Psoas muscle (tissue), 7 donors: ENCODE measurements at regions not wholly inside any gene's neighbourhood (a gene's known extent, or its start where the extent isn't known, plus 50 kb on each side); places are given as distances from the start of the nearest gene placed in this dataset.

ENCODE experiments used
- ATAC-seq, 4 donors: fragments of 200-7000 bp; cut with Tn5 transposase; one replicate each; pipeline ENCODE4 v1.9.1; 2020; ENCODE audit warnings: moderate library complexity in 3 of 4, mild to moderate bottlenecking in 2 of 4
- DNase-seq, 2 donors: peaks; one replicate each; pipeline ENCODE4 v3.0.0-alpha.2; 2020
- H3K27ac ChIP-seq: fragments of 200-600 bp; one replicate; pipeline ENCODE4 v1.8.0; 2022
- H3K27me3 ChIP-seq, 3 donors: fragments of 200-600 bp in 1 of 3; one replicate each; pipeline versions ENCODE4 v1.6.1 to v1.8.0; 2013 to 2022; ENCODE audit warnings: low read length in 2 of 3, mild to moderate bottlenecking in 2 of 3, moderate library complexity in 1 of 3; ENCODE audit not compliant: insufficient read depth in 3 of 3
- H3K36me3 ChIP-seq, 2 donors: fragments of 200-600 bp in 1 of 2; one replicate each; pipeline versions ENCODE4 v1.6.1 to v1.8.0; 2013 to 2022; ENCODE audit warnings: low read depth in 1 of 2, mild to moderate bottlenecking in 1 of 2, moderate library complexity in 1 of 2; ENCODE audit not compliant: insufficient read depth in 1 of 2
- H3K4me1 ChIP-seq: fragments of 200-600 bp; one replicate; pipeline ENCODE4 v1.8.0; 2022
- H3K4me3 ChIP-seq: fragments of 200-600 bp; one replicate; pipeline ENCODE4 v1.8.0; 2022; ENCODE audit warnings: mild to moderate bottlenecking
- H3K9me3 ChIP-seq: fragments of 200-600 bp; one replicate; pipeline ENCODE4 v1.8.0; 2022
- WGBS, 3 donors: extraction: QIAGEN DNeasy Blood & Tissue Kit; methylation state at CpG; one replicate each; pipeline versions ENCODE4 v1.1.6 to v1.1.7; 2013; 5-methylcytosine and 5-hydroxymethylcytosine counted together
- intact Hi-C, 2 donors: fragments of 100-400 bp; cut with DNase I; formaldehyde crosslinking; loops; one replicate each; pipeline versions ENCODE4 v1.11.0 to v1.14.2; 2022
- TF ChIP-seq, protein P1 (sequence below): fragments of 200-600 bp; IDR thresholded peaks from one replicate; pipeline ENCODE4 v1.8.0; 2022; ENCODE audit warnings: antibody characterized with exemption
- donor health status: healthy with polysubstance abuse.
- donor health status: DM: no; HTN: no; CAD: no; lungs with moderate emphysema.
- donor health status: Bipolar disorder and iron deficiency.
- donor health status: healthy.
- donor health status: DM: yes; HTN: yes; CAD: no.
- donor health status: DM: no; HTN: no; CAD: no.
- donor health status: DM: yes; HTN: yes; CAD: no.

DNA sequence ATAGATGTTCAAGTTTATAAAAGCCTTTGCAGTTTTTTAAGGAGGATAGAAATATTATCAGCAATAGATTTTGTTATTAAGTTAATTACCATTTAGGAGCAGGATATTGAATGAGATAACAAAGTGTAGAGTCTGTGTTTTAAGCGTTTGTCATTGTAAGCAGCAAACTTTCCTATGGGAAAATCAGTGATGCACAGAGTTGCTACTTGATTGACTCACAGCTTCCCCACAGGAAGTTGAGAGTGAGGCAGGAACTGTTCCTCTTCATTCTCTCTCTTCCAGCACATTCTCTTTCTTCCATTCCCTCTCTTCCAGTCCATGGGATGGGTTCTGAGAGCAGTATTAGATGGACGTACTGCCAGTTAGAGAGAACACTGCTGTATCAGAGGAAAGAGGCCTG lies 867.7 kb upstream of the AGA start:
- no peak overlapping the region for H3K27ac ChIP-seq
- intact Hi-C loops, result no loop called here
- H3K36me3 ChIP-seq, result no peaks in the 10 kb centered on the region
- H3K27me3 ChIP-seq, result no peaks in the 10 kb centered on the region
- TF ChIP-seq, protein P1, sequence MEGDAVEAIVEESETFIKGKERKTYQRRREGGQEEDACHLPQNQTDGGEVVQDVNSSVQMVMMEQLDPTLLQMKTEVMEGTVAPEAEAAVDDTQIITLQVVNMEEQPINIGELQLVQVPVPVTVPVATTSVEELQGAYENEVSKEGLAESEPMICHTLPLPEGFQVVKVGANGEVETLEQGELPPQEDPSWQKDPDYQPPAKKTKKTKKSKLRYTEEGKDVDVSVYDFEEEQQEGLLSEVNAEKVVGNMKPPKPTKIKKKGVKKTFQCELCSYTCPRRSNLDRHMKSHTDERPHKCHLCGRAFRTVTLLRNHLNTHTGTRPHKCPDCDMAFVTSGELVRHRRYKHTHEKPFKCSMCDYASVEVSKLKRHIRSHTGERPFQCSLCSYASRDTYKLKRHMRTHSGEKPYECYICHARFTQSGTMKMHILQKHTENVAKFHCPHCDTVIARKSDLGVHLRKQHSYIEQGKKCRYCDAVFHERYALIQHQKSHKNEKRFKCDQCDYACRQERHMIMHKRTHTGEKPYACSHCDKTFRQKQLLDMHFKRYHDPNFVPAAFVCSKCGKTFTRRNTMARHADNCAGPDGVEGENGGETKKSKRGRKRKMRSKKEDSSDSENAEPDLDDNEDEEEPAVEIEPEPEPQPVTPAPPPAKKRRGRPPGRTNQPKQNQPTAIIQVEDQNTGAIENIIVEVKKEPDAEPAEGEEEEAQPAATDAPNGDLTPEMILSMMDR, result no peak
- ATAC-seq, result no peak
- H3K4me1 ChIP-seq, result no peaks in the 10 kb centered on the region
- 71 to 81% (median 74%) methylated on average over 2 of the region's 2 CpGs for WGBS, 3 donors
- H3K9me3 ChIP-seq, result no peaks in the 10 kb centered on the region
- DNase-seq, result no peak
- no peak overlapping the region for H3K4me3 ChIP-seq

DNA sequence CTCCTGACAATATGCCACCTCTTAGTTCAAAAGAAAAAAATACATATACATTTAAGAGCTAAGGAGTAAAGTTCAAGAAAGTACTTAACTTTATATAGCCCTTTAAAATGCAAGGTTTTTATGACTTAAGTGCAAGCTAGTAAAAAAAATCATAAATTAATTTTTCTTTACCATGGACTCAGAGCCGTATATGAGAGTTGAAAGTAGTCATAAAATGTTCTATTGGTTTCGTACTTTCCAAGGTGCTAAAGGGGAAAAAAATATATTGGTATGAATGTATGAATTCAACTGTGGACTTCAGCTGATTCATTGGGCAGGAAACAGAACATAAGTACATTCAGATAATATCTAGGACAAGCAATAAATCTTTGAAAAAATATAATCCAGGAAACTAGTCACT lies 869.8 kb upstream of the AGA start:
- Histone ChIP-seq H3K36me3 (no peaks in the 10 kb centered on the region), H3K9me3 (no peaks in the 10 kb centered on the region), H3K4me1 (no peaks in the 10 kb centered on the region), H3K27ac (no peak overlapping the region), H3K4me3 (no peak overlapping the region), H3K27me3 (no peaks in the 10 kb centered on the region)
- intact Hi-C loops, result no loop called here
- DNase-seq, result no peak
- TF ChIP-seq, protein P1, result no peak
- no peak for ATAC-seq
- 46 to 58% (median 48%) methylated on average over 2 of the region's 2 CpGs for WGBS, 3 donors

DNA sequence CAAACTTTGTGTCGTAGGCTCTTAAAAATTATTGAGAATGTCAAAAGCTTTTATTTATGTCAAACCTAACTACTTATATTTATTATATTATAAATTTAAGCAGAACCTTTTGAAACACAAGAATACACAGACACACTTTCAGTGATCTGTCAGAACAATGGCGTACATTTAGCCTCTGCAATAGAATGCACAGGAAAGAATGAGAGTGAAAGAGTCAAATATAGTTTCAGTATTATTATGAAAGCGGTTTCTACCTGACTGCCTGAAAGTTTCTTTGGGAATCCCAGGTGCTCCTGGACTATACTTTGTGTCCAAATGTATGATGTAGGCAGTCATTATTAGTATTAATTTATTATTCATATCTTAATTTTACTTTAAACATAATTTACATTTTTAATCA lies 872.0 kb upstream of the AGA start:
- Histone ChIP-seq H3K9me3 (peaks cover under 1% of the 10 kb centered on the region), H3K27me3 (no peaks in the 10 kb centered on the region), H3K4me1 (no peaks in the 10 kb centered on the region), H3K4me3 (no peak overlapping the region), H3K27ac (no peak overlapping the region), H3K36me3 (no peaks in the 10 kb centered on the region)
- DNase-seq, result no peak
- WGBS, 3 donors, result 86 to 88% (median 87%) methylated on average over 3 of the region's 3 CpGs
- no peak for ATAC-seq
- TF ChIP-seq, protein P1, result no peak
- intact Hi-C loops, result no loop called here

DNA sequence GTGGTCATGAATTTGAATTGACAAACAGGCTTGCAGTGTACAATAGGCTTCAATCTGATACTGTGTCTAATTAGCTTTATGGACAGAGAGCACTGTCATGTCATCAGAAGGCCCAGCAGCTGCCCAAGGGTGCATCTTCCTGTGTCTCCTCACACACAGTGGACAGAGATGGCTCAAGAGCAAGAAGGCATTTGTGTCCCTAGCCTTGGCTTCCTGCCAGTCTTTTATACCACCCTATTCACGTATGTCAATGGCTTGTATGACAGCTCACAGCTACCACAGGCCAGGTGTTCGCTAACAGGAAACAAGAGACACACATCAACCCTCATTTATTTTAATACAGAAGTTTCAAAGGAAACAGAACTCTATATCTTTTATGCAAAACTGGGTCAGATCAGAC lies 874.0 kb upstream of the AGA start:
- intact Hi-C loops, result no loop called here
- H3K4me3 ChIP-seq, result no peak overlapping the region
- no peaks in the 10 kb centered on the region for H3K27me3 ChIP-seq
- H3K4me1 ChIP-seq, result no peaks in the 10 kb centered on the region
- H3K9me3 ChIP-seq, result peaks cover 11% of the 10 kb centered on the region
- no peak for ATAC-seq
- no peak for DNase-seq
- 32 to 43% (median 38%) methylated on average over 2 of the region's 2 CpGs for WGBS, 3 donors
- no peaks in the 10 kb centered on the region for H3K36me3 ChIP-seq
- TF ChIP-seq, protein P1, result no peak
- no peak overlapping the region for H3K27ac ChIP-seq

DNA sequence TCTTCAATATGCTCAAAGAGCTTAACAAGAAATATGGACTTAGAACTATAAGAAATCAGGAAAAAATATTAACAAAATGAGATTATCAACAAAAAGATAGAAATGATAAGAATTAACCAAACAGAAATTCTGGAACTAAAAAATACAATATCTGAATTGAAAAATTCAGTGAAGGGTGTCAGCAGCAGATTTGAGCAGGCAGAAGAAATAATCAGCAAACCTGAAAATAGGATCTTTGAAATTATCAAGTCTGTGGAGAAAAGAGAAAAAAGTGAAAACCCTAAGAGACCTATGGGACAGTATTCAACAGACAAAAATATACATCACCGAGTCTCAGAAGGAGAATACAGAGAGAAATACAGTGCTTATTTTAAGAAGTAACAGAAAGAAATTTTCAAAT lies 877.8 kb upstream of the AGA start:
- TF ChIP-seq, protein P1, result no peak
- Histone ChIP-seq H3K27me3 (no peaks in the 10 kb centered on the region), H3K4me1 (no peaks in the 10 kb centered on the region), H3K4me3 (no peak overlapping the region), H3K27ac (no peak overlapping the region), H3K36me3 (no peaks in the 10 kb centered on the region), H3K9me3 (peaks cover 14% of the 10 kb centered on the region)
- ATAC-seq (no peak), DNase-seq (no peak)
- 93 to 100% (median 94%) methylated on average over 1 of the region's 1 CpG for WGBS, 3 donors
- intact Hi-C loops, result no loop called here
